Esophagus muscularis mucosa (tissue), 4 donors: ENCODE measurements at regions not wholly inside any gene's neighbourhood (a gene's known extent, or its start where the extent isn't known, plus 50 kb on each side); places are given as distances from the start of the nearest gene placed in this dataset.

Experiments
- DNase-seq: peaks from one replicate; pipeline ENCODE4 v3.0.0-alpha.2; 2017; ENCODE audit errors: extremely low spot score
- H3K27ac ChIP-seq, 4 donors: fragments of 200-600 bp; sonication (generic); replicated peaks in 1 of 4; 1 replicate in 3 of 4; 2 replicates in 1 of 4; pipeline ENCODE4 v1.5.1; 2016 to 2019; ENCODE audit warnings: mild to moderate bottlenecking in 1 of 4
- H3K27me3 ChIP-seq, 4 donors: fragments of 200-600 bp; sonication (generic); one replicate each; pipeline versions ENCODE4 v1.5.1 to v1.6.0; 2016 to 2019
- H3K36me3 ChIP-seq, 4 donors: fragments of 200-600 bp; sonication (generic); one replicate each; pipeline ENCODE4 v1.5.1; 2016 to 2019
- H3K4me1 ChIP-seq, 4 donors: fragments of 200-600 bp; sonication (generic); one replicate each; pipeline ENCODE4 v1.5.1; 2016 to 2019
- H3K4me3 ChIP-seq, 4 donors: fragments of 200-600 bp; sonication (generic); 1 replicate in 2 of 4; 2 replicates in 2 of 4; pipeline ENCODE4 v1.5.1; 2016 to 2019; ENCODE audit warnings: mild to moderate bottlenecking in 4 of 4, moderate library complexity in 1 of 4
- H3K9me3 ChIP-seq, 4 donors: fragments of 200-600 bp; sonication (generic); 1 replicate in 3 of 4; 2 replicates in 1 of 4; pipeline ENCODE4 v1.5.1; 2016 to 2019
- EP300 ChIP-seq: sonication (generic); formaldehyde crosslinking; IDR thresholded peaks from one replicate; pipeline ENCODE4 v1.6.1; 2017; ENCODE audit warnings: antibody characterized with exemption
- POLR2A ChIP-seq: fragments of 450-650 bp; IDR thresholded peaks from one replicate; pipeline ENCODE4 v1.6.1; 2017; ENCODE audit warnings: antibody characterized with exemption, moderate library complexity, mild to moderate bottlenecking, low read depth
- POLR2AphosphoS5 ChIP-seq, 2 donors: sonication (generic); formaldehyde crosslinking; IDR thresholded peaks; one replicate each; pipeline ENCODE4 v1.6.1; 2017; ENCODE audit warnings: antibody characterized with exemption in 2 of 2
- WGBS: methylation state at CpG from one replicate; pipeline ENCODE4 v1.1.5; 2018; 5-methylcytosine and 5-hydroxymethylcytosine counted together
- intact Hi-C: fragments of 100-400 bp; cut with DNase I; formaldehyde crosslinking; loops from one replicate; pipeline ENCODE4 v1.15.1; 2023
- TF ChIP-seq, protein P1 (sequence below), 3 experiments: fragments of 200-600 bp in 2 of 3; fragments of 450-650 bp in 1 of 3; sonication (generic) in 2 of 3; IDR thresholded peaks; one replicate each; pipeline ENCODE4 v1.5.1; 2017 to 2019; ENCODE audit warnings: antibody characterized with exemption in 3 of 3, mild to moderate bottlenecking in 2 of 3, moderate library complexity in 1 of 3

DNA sequence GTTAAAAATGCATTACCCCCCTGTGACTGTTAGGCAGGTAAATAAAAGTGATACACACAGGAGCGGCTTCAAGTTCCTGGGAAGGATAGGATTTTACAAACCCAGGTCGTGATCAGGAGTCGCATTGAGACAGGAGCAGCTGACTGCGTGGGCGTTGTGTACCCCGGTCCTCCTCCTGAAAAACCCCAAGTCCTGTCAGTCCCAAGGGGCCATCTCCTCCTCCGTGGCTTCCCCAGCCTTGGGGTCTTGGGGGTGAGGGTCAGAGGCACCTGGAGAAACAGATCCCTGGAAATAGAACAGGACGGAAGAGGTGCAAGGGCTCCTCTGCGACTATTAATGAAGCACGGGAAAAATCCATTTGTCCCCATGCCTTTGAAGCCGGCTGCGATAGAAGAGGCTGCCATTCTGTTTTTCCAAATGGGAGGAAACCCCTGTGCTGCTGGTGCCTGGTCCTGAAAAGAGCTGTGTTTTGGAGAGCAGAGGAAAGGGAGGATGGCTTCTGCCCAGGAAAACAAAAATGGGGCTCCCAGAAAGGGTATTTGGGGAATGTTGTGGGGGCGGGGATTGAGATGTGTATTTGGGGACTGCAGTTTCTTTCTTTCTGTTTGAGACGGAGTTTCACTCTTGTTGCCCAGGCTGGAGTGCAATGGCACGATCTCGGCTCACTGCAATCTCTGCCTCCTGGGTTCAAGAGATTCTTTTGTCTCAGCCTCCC, 143.1 kb downstream of the ZNF664 start:
- no peak overlapping the region for H3K27ac ChIP-seq
- no peaks in the 10 kb centered on the region for H3K27me3 ChIP-seq
- H3K9me3 ChIP-seq, result no peaks in the 10 kb centered on the region
- no peak for DNase-seq
- H3K4me1 ChIP-seq, result no peaks in the 10 kb centered on the region
- no peak for TF ChIP-seq EP300
- TF ChIP-seq, protein P1, sequence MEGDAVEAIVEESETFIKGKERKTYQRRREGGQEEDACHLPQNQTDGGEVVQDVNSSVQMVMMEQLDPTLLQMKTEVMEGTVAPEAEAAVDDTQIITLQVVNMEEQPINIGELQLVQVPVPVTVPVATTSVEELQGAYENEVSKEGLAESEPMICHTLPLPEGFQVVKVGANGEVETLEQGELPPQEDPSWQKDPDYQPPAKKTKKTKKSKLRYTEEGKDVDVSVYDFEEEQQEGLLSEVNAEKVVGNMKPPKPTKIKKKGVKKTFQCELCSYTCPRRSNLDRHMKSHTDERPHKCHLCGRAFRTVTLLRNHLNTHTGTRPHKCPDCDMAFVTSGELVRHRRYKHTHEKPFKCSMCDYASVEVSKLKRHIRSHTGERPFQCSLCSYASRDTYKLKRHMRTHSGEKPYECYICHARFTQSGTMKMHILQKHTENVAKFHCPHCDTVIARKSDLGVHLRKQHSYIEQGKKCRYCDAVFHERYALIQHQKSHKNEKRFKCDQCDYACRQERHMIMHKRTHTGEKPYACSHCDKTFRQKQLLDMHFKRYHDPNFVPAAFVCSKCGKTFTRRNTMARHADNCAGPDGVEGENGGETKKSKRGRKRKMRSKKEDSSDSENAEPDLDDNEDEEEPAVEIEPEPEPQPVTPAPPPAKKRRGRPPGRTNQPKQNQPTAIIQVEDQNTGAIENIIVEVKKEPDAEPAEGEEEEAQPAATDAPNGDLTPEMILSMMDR (IDR thresholded peaks at IDR 0.05), result no peak
- no peak for TF ChIP-seq POLR2AphosphoS5 (IDR thresholded peaks at IDR 0.05)
- TF ChIP-seq POLR2A, result no peak
- intact Hi-C loops, result no loop called here
- H3K4me3 ChIP-seq, result no peak overlapping the region
- WGBS, result 83% methylated on average over 16 of the region's 16 CpGs
- no peaks in the 10 kb centered on the region for H3K36me3 ChIP-seq

DNA sequence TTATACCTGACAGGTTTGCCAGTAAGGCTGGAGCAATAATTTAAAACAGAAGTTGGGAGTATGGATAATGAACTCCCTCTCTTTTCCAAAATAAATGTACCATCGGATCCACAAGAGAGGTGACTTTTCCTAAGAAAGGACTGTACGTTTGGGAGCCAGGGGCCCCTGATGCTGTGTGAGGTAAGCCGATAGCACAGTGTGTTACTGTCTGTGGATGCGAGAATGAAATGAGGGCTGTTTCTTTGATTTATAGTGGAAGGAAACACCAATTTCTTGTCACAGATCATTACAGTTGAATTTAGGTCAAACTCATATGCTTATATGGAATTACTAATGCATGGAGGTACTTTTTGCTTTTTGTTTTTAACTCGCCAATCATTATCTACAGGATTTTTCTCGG, 147.7 kb downstream of the ZNF664 start:
- WGBS, result 76% methylated on average over 6 of the region's 6 CpGs
- no peaks in the 10 kb centered on the region for H3K36me3 ChIP-seq
- TF ChIP-seq POLR2A (no peak), POLR2AphosphoS5 (IDR thresholded peaks at IDR 0.05) (no peak), EP300 (no peak)
- TF ChIP-seq, protein P1 (IDR thresholded peaks at IDR 0.05), result no peak
- no peaks in the 10 kb centered on the region for H3K27me3 ChIP-seq
- H3K9me3 ChIP-seq, result no peaks in the 10 kb centered on the region
- H3K4me1 ChIP-seq, result no peaks in the 10 kb centered on the region
- no peak overlapping the region for H3K4me3 ChIP-seq
- intact Hi-C loops, result no loop called here
- H3K27ac ChIP-seq, result no peak overlapping the region
- DNase-seq, result no peak

DNA sequence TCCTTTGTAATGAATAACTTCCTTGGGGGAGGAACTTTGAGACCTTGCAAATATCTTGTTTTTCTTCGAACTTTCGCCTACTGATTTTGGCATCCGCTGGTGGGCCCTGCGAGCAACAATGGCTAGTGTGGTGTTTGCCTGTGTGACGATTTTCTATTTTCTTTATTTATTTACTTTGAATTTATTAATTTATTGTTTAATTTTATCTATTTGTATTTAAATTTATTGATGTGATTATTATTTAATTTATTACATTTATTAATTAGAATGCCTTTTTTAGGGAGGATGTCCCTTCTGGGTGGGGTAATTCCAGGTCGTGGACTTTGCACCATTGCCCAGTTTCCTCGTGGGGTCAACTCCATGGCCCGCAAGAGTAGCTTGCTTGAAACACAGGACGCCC, 149.7 kb downstream of the ZNF664 start:
- no peaks in the 10 kb centered on the region for H3K36me3 ChIP-seq
- H3K27me3 ChIP-seq, result no peaks in the 10 kb centered on the region
- no peaks in the 10 kb centered on the region for H3K9me3 ChIP-seq
- TF ChIP-seq POLR2AphosphoS5 (IDR thresholded peaks at IDR 0.05) (no peak), EP300 (no peak), POLR2A (no peak)
- TF ChIP-seq, protein P1 (IDR thresholded peaks at IDR 0.05), result no peak
- no peaks in the 10 kb centered on the region for H3K4me1 ChIP-seq
- H3K27ac ChIP-seq, result no peak overlapping the region
- no peak overlapping the region for H3K4me3 ChIP-seq
- intact Hi-C loops, result no loop called here
- 93% methylated on average over 9 of the region's 9 CpGs for WGBS
- DNase-seq, result no peak

DNA sequence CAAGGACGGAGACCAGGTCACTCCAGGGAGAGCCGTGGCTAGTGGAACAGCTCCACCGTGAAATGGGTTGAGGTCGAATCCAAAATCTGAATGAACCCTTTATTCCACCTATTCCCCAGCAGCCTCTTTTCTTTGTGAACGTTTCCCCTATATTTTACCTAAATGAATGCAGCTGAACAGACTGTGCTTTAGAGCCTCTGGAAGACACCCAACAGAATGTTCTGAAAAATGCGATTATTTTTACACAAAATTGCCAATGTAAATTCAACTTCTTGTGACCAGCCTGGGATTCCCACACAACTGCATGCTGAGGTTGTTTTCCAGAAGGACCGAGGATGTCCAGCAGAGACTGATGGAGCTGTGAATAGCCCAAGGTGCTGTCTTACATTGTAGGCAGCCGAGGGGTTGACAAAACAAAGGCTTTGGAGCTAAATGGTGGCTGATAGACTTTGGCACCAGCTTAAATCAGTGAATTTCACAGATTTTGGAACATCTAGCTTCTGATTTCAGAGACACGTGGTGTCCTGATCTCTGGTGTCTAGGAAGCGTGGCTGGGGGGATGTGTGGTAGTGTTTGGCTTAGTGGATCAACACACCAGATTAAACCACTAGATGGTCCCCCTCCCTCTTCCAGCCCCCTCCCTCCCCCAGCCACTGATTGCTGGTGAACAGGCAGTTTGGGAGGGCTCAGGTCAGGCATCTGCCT, 150.4 kb downstream of the ZNF664 start:
- Histone ChIP-seq H3K4me3 (no peak overlapping the region), H3K27me3 (no peaks in the 10 kb centered on the region), H3K36me3 (no peaks in the 10 kb centered on the region), H3K4me1 (no peaks in the 10 kb centered on the region), H3K9me3 (no peaks in the 10 kb centered on the region), H3K27ac (no peak overlapping the region)
- TF ChIP-seq POLR2AphosphoS5 (IDR thresholded peaks at IDR 0.05), result no peak
- no peak for TF ChIP-seq EP300
- TF ChIP-seq POLR2A, result no peak
- TF ChIP-seq, protein P1 (IDR thresholded peaks at IDR 0.05), result no peak
- intact Hi-C loops, result no loop called here
- 85% methylated on average over 10 of the region's 10 CpGs for WGBS
- DNase-seq, result no peak
